GM12864 (cell line): ENCODE measurements at regions not wholly inside any gene's neighbourhood (a gene's known extent, or its start where the extent isn't known, plus 50 kb on each side); places are given as distances from the start of the nearest gene placed in this dataset.

Experiments
- DNase-seq: peaks from one replicate; pipeline ENCODE4 v3.0.0-alpha.2; 2011; ENCODE audit warnings: low read depth
- H3K4me3 ChIP-seq: 2 replicates; pipeline ENCODE4 v1.5.1; 2011; ENCODE audit warnings: mild to moderate bottlenecking, low read depth, low read length, control low read depth
- TF ChIP-seq, protein P1 (sequence below): IDR thresholded peaks from 2 replicates; pipeline ENCODE4 v1.5.1; 2011; ENCODE audit warnings: low read depth, mild to moderate bottlenecking, moderate library complexity, low read length, control low read depth, inconsistent platforms; ENCODE audit errors: missing control alignments

DNA sequence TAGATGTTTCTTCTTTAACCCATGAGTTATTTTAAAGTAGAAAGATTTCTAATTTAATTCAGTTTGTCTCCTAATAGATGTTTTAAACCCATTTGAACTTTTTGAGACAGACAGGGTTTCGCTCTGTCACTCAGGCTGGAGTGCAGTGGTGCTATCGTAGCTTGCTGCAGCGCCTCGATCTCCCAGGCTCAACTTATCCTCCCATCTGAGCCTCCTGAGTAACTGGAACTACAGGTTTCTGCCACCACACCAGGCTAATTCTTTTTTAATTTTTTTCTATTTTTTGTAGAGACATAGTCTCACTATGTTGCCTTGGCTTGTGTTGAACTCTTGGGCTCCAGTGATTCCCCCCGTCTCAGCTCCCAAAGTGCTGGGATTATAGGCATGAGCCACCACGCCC lies 53.0 kb upstream of the RAB18 start:
- DNase-seq: no peak
- H3K4me3 ChIP-seq: no peak overlapping the region
- TF ChIP-seq, protein P1, sequence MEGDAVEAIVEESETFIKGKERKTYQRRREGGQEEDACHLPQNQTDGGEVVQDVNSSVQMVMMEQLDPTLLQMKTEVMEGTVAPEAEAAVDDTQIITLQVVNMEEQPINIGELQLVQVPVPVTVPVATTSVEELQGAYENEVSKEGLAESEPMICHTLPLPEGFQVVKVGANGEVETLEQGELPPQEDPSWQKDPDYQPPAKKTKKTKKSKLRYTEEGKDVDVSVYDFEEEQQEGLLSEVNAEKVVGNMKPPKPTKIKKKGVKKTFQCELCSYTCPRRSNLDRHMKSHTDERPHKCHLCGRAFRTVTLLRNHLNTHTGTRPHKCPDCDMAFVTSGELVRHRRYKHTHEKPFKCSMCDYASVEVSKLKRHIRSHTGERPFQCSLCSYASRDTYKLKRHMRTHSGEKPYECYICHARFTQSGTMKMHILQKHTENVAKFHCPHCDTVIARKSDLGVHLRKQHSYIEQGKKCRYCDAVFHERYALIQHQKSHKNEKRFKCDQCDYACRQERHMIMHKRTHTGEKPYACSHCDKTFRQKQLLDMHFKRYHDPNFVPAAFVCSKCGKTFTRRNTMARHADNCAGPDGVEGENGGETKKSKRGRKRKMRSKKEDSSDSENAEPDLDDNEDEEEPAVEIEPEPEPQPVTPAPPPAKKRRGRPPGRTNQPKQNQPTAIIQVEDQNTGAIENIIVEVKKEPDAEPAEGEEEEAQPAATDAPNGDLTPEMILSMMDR: no peak

GRCh38 chr10:27450225-27450624 lies 53.9 kb upstream of the RAB18 start:
- no peak for DNase-seq
- TF ChIP-seq, protein P1: no peak
- H3K4me3 ChIP-seq: no peak overlapping the region

GRCh38 chr10:27449571-27449970 lies 54.5 kb upstream of the RAB18 start:
- TF ChIP-seq, protein P1: no peak
- no peak for DNase-seq
- no peak overlapping the region for H3K4me3 ChIP-seq

DNA sequence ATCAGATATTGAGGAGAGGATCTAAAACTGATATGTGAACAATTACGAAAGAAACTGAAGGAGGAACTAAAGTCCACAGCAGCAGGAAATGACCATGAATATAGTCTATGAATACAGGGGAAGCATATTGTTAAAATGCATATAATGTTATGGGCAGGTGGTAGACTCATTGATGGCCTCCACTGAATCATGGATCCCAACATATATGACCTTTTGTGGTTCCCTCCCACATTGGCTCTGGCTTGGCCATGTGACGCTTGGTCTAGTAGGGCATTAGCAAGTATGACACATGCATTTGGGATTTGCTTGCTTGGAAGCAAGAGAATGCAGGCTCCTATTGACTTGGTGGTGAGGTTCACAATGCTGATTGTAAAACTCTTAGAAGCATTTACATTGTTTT lies 55.2 kb upstream of the RAB18 start:
- TF ChIP-seq, protein P1: no peak
- H3K4me3 ChIP-seq: no peak overlapping the region
- no peak for DNase-seq

- no peak for DNase-seq
- no peak overlapping the region for H3K4me3 ChIP-seq
- TF ChIP-seq, protein P1: no peak
These were observed 56.6 kb upstream of the RAB18 start for GRCh38 chr10:27447540-27447939.

DNA sequence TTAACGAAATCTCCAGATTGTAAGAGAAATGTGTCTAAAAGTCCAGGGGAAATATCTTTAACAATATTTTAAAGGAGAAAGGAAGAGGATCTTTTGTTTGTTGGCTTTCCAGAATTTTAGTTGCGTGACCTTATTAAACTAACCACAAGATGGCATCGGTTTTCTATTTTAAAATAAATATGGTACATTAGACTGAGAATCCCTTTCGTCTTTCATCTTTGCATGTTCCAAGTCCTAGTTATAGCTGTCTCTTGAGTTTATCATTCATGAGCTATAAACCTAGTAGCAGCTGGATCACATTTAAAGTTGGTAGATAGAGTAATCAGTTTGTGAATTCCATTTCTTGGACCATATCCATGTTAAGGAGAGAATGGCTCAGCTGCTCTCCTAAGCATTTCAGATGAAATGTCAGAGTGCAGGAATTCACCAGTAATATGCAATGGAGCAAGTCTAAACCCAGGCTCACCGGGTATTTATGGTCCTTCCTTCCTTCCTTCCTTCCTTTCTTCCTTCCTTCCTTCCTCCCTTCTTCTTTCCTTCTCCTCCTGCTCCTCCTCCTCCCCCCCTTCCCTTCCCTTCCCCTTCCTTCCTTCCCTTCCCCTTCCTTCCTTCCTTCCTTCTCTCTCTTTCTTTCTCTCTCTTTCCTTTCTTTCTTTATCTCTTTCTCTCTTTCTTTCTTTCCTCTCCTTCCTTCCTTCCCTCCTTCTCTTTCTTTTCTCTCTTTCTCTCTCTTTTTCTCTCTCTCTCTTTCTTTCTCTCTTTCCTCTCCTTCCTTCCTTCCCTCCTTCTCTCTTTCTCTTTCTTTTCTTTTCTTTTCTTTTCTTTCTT lies 57.8 kb upstream of the RAB18 start:
- TF ChIP-seq, protein P1: peak; percentile 22
- no peak overlapping the region for H3K4me3 ChIP-seq
- DNase-seq: no peak

DNA sequence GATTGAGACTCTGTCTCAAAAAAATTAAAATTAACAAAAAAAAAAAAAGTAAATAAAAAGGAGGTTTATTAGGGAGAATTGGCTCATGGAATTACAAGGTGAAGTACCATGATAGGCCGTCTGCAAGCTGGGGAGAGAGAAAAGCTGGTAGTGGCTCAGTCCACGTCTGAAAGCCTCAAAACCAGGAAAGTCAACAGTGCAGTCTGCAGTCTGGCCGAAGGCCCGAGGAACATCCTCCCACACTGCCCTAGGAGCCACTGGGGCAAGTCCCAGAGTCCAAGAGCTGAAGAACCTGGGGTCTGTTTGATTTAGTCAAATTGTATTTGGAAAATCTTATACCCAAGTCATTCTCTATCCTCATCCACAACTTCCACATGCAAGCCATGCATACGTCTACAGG lies 59.0 kb upstream of the RAB18 start:
- TF ChIP-seq, protein P1: no peak
- DNase-seq: no peak
- H3K4me3 ChIP-seq: no peak overlapping the region
